ENCODE measurements at regions not wholly inside any gene's neighbourhood (a gene's known extent, or its start where the extent isn't known, plus 50 kb on each side); places are given as distances from the start of the nearest gene placed in this dataset.

GRCh38 chr11:70636659-70637058 is 238.3 kb downstream of the CTTN start:
- Histone ChIP-seq H3K36me3 (ENCODE audit: insufficient read depth, low read length) (no peaks in the 10 kb centered on the region), H3K9me3 (ENCODE audit: insufficient read depth, low read length, severe bottlenecking) (no peaks in the 10 kb centered on the region), H3K27ac (ENCODE audit: low read length) (no peak overlapping the region), H3K4me3 (ENCODE audit: low read depth in 1 of 2, low read length in 2 of 2) (no peak overlapping the region), H3K4me1 (ENCODE audit: insufficient read depth, low read length) (no peaks in the 10 kb centered on the region), H4K20me1 (ENCODE audit: insufficient read depth, low read length) (no peaks in the 10 kb centered on the region), H3K79me2 (ENCODE audit: insufficient read depth, low read length) (no peaks in the 10 kb centered on the region), H3K27me3 (ENCODE audit: insufficient read depth, low read length, poor library complexity) (no peaks in the 10 kb centered on the region), H3K4me2 (ENCODE audit: insufficient read depth, low read length) (no peak overlapping the region), H3K9ac (ENCODE audit: low read depth, low read length) (no peak overlapping the region), H2AFZ (ENCODE audit: low read depth, low read length) (no peak overlapping the region)
- DNase-seq (no peak), ATAC-seq (ENCODE audit: insufficient read depth, low read depth) (no peak)
- TF ChIP-seq, protein P1, sequence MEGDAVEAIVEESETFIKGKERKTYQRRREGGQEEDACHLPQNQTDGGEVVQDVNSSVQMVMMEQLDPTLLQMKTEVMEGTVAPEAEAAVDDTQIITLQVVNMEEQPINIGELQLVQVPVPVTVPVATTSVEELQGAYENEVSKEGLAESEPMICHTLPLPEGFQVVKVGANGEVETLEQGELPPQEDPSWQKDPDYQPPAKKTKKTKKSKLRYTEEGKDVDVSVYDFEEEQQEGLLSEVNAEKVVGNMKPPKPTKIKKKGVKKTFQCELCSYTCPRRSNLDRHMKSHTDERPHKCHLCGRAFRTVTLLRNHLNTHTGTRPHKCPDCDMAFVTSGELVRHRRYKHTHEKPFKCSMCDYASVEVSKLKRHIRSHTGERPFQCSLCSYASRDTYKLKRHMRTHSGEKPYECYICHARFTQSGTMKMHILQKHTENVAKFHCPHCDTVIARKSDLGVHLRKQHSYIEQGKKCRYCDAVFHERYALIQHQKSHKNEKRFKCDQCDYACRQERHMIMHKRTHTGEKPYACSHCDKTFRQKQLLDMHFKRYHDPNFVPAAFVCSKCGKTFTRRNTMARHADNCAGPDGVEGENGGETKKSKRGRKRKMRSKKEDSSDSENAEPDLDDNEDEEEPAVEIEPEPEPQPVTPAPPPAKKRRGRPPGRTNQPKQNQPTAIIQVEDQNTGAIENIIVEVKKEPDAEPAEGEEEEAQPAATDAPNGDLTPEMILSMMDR (IDR thresholded peaks at IDR 0.05; ENCODE audit: borderline replicate concordance, extremely low read depth, low read length, poor library complexity, severe bottlenecking), result no peak
- no peak for TF ChIP-seq EZH2 (IDR thresholded peaks at IDR 0.05; ENCODE audit: borderline replicate concordance, low read depth, low read length, severe bottlenecking)

- Histone ChIP-seq H3K4me2 (ENCODE audit: insufficient read depth, low read length) (no peak overlapping the region), H3K4me3 (ENCODE audit: low read depth in 1 of 2, low read length in 2 of 2) (no peak overlapping the region), H3K9ac (ENCODE audit: low read depth, low read length) (no peak overlapping the region), H3K79me2 (ENCODE audit: insufficient read depth, low read length) (no peaks in the 10 kb centered on the region), H3K9me3 (ENCODE audit: insufficient read depth, low read length, severe bottlenecking) (no peaks in the 10 kb centered on the region), H4K20me1 (ENCODE audit: insufficient read depth, low read length) (peaks cover 4% of the 10 kb centered on the region; the same call in 1 of the 2 replicates), H3K4me1 (ENCODE audit: insufficient read depth, low read length) (no peaks in the 10 kb centered on the region), H3K27me3 (ENCODE audit: insufficient read depth, low read length, poor library complexity) (no peaks in the 10 kb centered on the region), H3K36me3 (ENCODE audit: insufficient read depth, low read length) (no peaks in the 10 kb centered on the region), H2AFZ (ENCODE audit: low read depth, low read length) (no peak overlapping the region), H3K27ac (ENCODE audit: low read length) (no peak overlapping the region)
- ATAC-seq (ENCODE audit: insufficient read depth, low read depth) (no peak), DNase-seq (no peak)
- no peak for TF ChIP-seq EZH2 (IDR thresholded peaks at IDR 0.05; ENCODE audit: borderline replicate concordance, low read depth, low read length, severe bottlenecking)
- TF ChIP-seq, protein P1 (IDR thresholded peaks at IDR 0.05; ENCODE audit: borderline replicate concordance, extremely low read depth, low read length, poor library complexity, severe bottlenecking), result no peak
Measured at GRCh38 chr11:70637186-70637800, 239.0 kb downstream of the CTTN start.

- H2AFZ ChIP-seq (ENCODE audit: low read depth, low read length), result no peak overlapping the region
- TF ChIP-seq EZH2 (IDR thresholded peaks at IDR 0.05; ENCODE audit: borderline replicate concordance, low read depth, low read length, severe bottlenecking), result no peak
- TF ChIP-seq, protein P1 (IDR thresholded peaks at IDR 0.05; ENCODE audit: borderline replicate concordance, extremely low read depth, low read length, poor library complexity, severe bottlenecking), result no peak
- DNase-seq, result no peak
- H4K20me1 ChIP-seq (ENCODE audit: insufficient read depth, low read length), result peaks cover 4% of the 10 kb centered on the region; the same call in 1 of the 2 replicates
- H3K79me2 ChIP-seq (ENCODE audit: insufficient read depth, low read length), result no peaks in the 10 kb centered on the region
- H3K4me1 ChIP-seq (ENCODE audit: insufficient read depth, low read length), result no peaks in the 10 kb centered on the region
- no peak overlapping the region for H3K4me2 ChIP-seq (ENCODE audit: insufficient read depth, low read length)
- H3K27ac ChIP-seq (ENCODE audit: low read length), result no peak overlapping the region
- ATAC-seq (ENCODE audit: insufficient read depth, low read depth), result no peak
- no peaks in the 10 kb centered on the region for H3K27me3 ChIP-seq (ENCODE audit: insufficient read depth, low read length, poor library complexity)
- H3K4me3 ChIP-seq (ENCODE audit: low read depth in 1 of 2, low read length in 2 of 2), result no peak overlapping the region
- no peaks in the 10 kb centered on the region for H3K9me3 ChIP-seq (ENCODE audit: insufficient read depth, low read length, severe bottlenecking)
- no peak overlapping the region for H3K9ac ChIP-seq (ENCODE audit: low read depth, low read length)
- H3K36me3 ChIP-seq (ENCODE audit: insufficient read depth, low read length), result no peaks in the 10 kb centered on the region
Measured at GRCh38 chr11:70637949-70638583, 239.7 kb downstream of the CTTN start.
